GM21526 (cell line): ENCODE measurements at regions not wholly inside any gene's neighbourhood (a gene's known extent, or its start where the extent isn't known, plus 50 kb on each side); places are given as distances from the start of the nearest gene placed in this dataset.

Source experiments
- ATAC-seq: cut with Tn5 transposase; IDR thresholded peaks from one replicate; pipeline ENCODE4 v1.9.1; 2021; ENCODE audit warnings: moderate library complexity; ENCODE audit not compliant: unreplicated experiment, low FRiP score

DNA sequence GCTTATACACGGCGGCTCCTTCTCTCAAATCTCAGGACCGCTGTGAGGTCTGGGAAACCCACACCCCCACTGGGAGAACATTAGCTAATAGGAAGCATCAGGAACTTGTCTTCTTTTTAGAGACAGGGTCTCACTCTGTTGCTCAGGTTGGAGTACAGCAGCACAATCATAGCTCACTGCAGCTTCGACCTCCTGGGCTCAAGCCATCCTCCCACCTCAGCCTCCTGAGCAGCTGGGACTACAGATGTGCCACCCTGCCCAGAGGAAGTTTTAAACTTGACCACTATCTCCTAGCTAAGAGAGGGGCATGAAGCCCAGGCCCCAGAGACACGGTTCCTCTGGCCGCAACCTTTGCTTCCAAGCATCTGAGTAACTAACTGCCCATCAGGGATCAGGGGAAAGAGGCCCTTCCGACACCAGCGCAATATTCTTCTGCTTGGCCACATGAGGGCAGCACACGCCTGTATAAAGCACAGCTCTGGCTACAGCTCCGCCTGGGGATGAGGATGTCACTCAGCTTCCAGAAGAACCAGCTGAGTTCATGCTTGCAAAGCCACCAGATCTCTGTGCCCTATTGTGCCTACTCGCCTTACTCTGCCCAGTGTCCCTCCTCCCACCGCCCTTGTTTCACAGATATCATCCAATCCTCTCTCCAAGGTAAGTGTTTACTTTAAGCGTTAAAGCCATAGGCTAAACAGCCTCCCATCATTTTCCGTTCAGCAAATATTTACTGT is 57.6 kb upstream of the SLC6A11 start:
- ATAC-seq: no peak

GRCh38 chr3:10759495-10759894 is 56.5 kb upstream of the SLC6A11 start:
- no peak for ATAC-seq

- no peak for ATAC-seq
Observed at GRCh38 chr3:10760199-10760598, 55.8 kb upstream of the SLC6A11 start.

- no peak for ATAC-seq
Observed at GRCh38 chr3:10761583-10761982, 54.4 kb upstream of the SLC6A11 start.

- no peak for ATAC-seq
Observed at GRCh38 chr3:10762116-10762515, 53.9 kb upstream of the SLC6A11 start.

DNA sequence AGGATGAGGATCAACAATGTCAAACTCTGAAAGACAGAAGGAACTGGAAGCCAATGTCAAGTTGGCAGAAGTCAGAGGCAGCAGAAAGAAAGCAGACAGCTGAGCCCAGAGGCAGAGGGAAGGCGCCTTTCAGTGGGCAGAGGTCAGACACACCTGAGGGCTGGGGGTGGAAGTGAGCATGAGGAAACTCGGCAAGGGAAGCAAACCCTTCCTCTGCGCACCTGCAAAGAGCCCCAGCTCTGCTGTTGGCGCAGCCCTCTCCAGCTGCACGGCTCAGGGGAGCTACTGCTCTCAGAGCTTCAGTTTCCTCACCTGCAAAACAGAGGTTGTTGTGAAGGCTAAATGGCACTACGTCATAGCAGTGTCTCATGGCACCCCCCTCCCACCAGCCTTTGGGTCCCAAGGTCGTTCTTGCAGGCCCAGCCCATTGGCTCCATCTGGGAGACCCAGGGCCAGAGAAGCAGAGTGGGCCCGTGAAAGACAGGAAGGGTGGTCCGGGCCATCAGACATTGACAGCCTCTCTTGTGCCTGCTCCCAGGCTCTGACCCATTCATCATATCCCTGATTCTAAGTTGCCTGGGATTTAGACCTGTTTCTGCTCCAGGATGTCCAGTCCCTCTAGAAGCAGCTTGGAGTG is 53.3 kb upstream of the SLC6A11 start:
- ATAC-seq: no peak

DNA sequence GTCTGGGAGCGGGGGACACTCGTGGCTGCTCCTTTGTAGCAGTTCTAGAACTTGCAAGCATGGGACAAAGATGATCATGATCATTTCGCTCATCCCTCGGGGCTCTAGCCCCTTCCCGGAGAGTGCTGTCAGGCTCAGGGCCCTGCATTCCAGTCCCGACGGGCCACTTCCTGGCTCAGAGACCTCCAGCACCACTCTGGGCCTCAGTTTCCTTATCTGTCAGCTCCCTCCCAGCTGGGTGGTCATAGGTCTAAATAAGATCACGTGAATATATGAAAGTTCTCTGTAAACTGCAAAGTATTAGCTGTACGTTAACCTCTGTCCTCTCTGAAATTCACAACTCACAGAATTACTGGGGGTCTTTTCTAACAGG is 52.8 kb upstream of the SLC6A11 start:
- ATAC-seq: no peak

DNA sequence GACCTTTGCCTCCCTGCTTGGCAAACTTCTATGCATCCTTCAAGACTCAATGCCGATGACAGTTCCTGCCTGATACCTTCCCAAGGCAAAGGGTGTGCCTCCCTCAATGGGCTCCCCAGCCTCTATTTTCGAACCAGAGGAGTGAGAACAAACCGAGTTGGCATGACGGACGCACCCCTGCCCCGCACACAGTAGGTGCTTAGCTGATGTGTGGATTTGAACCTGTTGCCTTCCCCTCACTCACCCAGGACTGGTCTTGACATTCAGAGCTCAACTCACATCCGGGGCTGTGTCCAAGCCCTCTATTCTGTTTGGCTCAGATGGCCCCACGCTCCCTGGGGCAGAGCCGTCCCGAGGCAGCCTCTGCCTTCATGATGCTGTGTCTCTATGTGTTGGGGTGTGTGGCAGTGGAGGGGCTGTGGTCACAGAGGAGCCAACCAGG is 52.2 kb upstream of the SLC6A11 start:
- ATAC-seq: no peak

DNA sequence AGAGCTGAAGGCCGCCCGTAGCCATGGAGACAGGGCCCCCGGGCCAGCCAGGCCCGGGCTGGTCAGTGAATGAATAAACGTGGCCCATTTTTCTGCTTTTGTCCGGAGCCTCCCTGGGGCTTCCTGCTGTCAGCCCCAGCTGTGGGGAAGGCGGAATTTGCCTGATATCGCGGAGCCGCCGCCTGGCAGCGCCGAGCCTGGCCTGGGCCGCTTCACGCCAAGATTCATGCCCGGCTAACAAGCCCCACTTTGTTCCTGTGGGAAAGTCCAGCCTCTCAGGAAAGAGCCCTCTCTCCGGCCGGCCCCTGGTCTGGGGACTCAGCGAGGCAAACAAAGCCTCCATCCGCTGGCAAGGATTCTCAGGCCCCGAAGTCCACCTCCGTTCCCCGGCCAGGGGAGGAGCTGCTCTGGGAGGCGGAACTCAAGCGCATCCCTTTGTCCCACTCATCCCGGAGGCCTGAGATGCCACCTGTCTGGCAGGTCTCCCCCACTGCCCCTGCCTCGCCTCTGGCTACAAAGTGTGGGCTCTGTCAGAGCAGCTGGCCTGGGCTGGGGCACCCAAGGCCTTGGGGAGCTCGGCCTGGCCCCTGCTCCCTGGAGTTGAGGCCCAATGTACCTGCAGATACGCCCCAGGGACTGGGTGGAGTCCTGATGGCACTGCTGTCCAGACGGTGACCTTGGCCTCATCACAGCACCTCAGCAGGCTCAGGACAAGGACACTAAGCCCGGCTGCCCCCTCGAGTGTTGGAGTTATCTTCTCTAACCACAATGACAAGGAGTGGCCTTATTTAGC is 51.6 kb upstream of the SLC6A11 start:
- ATAC-seq: no peak

DNA sequence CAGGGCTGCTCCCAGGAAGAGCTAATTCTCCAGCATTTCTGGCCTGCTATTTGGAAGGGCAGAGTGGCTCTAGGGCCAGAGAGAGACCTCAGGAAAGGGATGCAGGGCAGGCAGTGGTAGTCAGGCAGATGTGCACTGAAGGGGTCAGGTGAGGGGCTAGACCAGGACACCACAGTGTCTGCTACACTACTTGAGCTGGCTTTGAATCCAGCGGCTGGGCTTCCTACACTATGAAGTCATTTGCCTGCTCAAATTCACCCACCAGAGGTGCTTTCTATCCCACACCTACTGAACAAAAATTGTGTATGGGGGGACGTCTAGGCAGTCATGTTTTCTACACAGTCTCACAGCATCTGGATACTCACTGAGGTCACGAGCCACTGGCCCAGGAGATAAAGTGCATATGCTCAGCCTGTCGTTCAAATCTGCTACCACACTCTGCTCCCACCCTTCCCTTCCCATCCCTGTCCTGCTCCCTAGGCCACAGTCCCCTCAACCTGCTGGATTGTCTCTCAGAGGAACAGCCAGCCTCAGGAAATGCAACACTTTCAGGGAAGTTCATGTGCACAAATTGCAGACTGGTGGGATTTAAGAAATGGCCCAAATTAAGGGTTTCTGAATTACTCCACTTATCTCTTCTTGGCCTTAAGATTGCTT is 49.9 kb upstream of the SLC6A11 start:
- ATAC-seq: no peak
